ENCODE measurements at regions not wholly inside any gene's neighbourhood (a gene's known extent, or its start where the extent isn't known, plus 50 kb on each side); places are given as distances from the start of the nearest gene placed in this dataset.

- no peak overlapping the region for H3K9ac ChIP-seq (replicated peaks in 1 of 4; ENCODE audit: extremely low read depth in 1 of 4, low read depth in 3 of 4, low read length in 3 of 4)
- no peak overlapping the region for H4K8ac ChIP-seq (ENCODE audit: extremely low read depth, insufficient read depth, low read length)
- no peak overlapping the region for H2AFZ ChIP-seq (ENCODE audit: low read length)
- H3K36me3 ChIP-seq (ENCODE audit: control insufficient read depth in 2 of 4, insufficient read depth in 4 of 4, low read length in 3 of 4): no peaks in the 10 kb centered on the region
- no peak overlapping the region for H3K4me3 ChIP-seq (ENCODE audit: extremely low read depth in 1 of 4, insufficient read depth in 2 of 4, low read depth in 3 of 4, low read length in 4 of 4)
- no peak overlapping the region for H2BK15ac ChIP-seq (ENCODE audit: low read length)
- no peaks in the 10 kb centered on the region for H3K27me3 ChIP-seq (replicated peaks in 1 of 4; ENCODE audit: control insufficient read depth in 3 of 4, extremely low read depth in 1 of 4, insufficient read depth in 3 of 4, low read length in 3 of 4)
- H2AK5ac ChIP-seq (ENCODE audit: low read depth, low read length): no peak overlapping the region
- no peak overlapping the region for H3K4ac ChIP-seq (replicated peaks; ENCODE audit: insufficient read length, low read depth, low read length)
- no peak overlapping the region for H2BK120ac ChIP-seq (replicated peaks; ENCODE audit: low read depth, low read length)
- CTCF ChIA-PET (ENCODE audit: partially characterized antibody): no interaction called here
- no peaks in the 10 kb centered on the region for H3K79me1 ChIP-seq (ENCODE audit: low read depth, low read length)
- H3K56ac ChIP-seq (replicated peaks; ENCODE audit: insufficient read length, low read depth, low read length): no peak overlapping the region
- no peaks in the 10 kb centered on the region for H4K20me1 ChIP-seq (replicated peaks in 1 of 2; ENCODE audit: control insufficient read depth in 1 of 2, insufficient read depth in 2 of 2, low read length in 2 of 2)
- H3K79me2 ChIP-seq (ENCODE audit: control insufficient read depth in 1 of 2, insufficient read depth in 2 of 2, low read length in 2 of 2): no peaks in the 10 kb centered on the region
- FAIRE-seq (no peak), DNase-seq (ENCODE audit: low read depth in 1 of 2, low spot score in 2 of 2) (no peak)
- H3K18ac ChIP-seq (ENCODE audit: extremely low read depth, low read length): no peak overlapping the region
- no peak overlapping the region for H2BK20ac ChIP-seq (ENCODE audit: low read length)
- H3K23me2 ChIP-seq (ENCODE audit: low read depth, low read length): no peaks in the 10 kb centered on the region
- H2BK12ac ChIP-seq (ENCODE audit: low read depth, low read length): no peak overlapping the region
- H3K27ac ChIP-seq (ENCODE audit: low read depth, low read length): no peak overlapping the region
- H4K5ac ChIP-seq (ENCODE audit: insufficient read length, low read depth, low read length): no peak overlapping the region
- H2BK5ac ChIP-seq (ENCODE audit: low read depth, low read length): no peak overlapping the region
- no peak overlapping the region for H3K14ac ChIP-seq (ENCODE audit: insufficient read length)
- H4K91ac ChIP-seq (replicated peaks; ENCODE audit: insufficient read length, low read length): no peak overlapping the region
- POLR2A ChIA-PET (ENCODE audit: partially characterized antibody): no interaction called here
- peaks cover 0 to 2% of the 10 kb centered on the region in 2 experiments; a peak in 1 of 4 replicates for H3K9me3 ChIP-seq (ENCODE audit: insufficient read depth in 2 of 2, low read depth in 1 of 2, low read length in 1 of 2)
- no peak overlapping the region for H3K23ac ChIP-seq (ENCODE audit: insufficient read length)
- H3K4me2 ChIP-seq (ENCODE audit: insufficient read depth in 1 of 2, low read depth in 2 of 2, low read length in 2 of 2): no peak overlapping the region
- no peaks in the 10 kb centered on the region for H3K4me1 ChIP-seq (replicated peaks in 1 of 4; ENCODE audit: control insufficient read depth in 3 of 4, insufficient read depth in 4 of 4, low read length in 3 of 4)
- TF ChIP-seq SP1 (IDR thresholded peaks at IDR 0.05; ENCODE audit: low read depth, low read length): no peak
- no peak for TF ChIP-seq NANOG (IDR thresholded peaks at IDR 0.05; ENCODE audit: insufficient read depth, low read depth, low read length, poor library complexity, severe bottlenecking)
- no peak for TF ChIP-seq SUZ12 (IDR thresholded peaks at IDR 0.05; ENCODE audit: low read length)
- TF ChIP-seq MAFK (IDR thresholded peaks at IDR 0.05; ENCODE audit: low read depth, low read length): no peak
- TF ChIP-seq CHD1 (IDR thresholded peaks at IDR 0.05; ENCODE audit: low read depth, low read length): no peak
- no peak for TF ChIP-seq KDM1A (IDR thresholded peaks at IDR 0.05; ENCODE audit: borderline replicate concordance, low read length)
- TF ChIP-seq CEBPB (IDR thresholded peaks at IDR 0.05; ENCODE audit: low read depth, low read length): no peak
- TF ChIP-seq BCL11A (IDR thresholded peaks at IDR 0.05; ENCODE audit: low read depth in 2 of 2, low read length in 2 of 2): no peak
Measured at GRCh38 chrX:94389044-94389443, 715.0 kb downstream of the FAM133A start.

Measured in H1 (cell line).